HEK293T (cell line): ENCODE measurements at regions not wholly inside any gene's neighbourhood (a gene's known extent, or its start where the extent isn't known, plus 50 kb on each side); places are given as distances from the start of the nearest gene placed in this dataset.

Experiments used
- FOXA1 ChIP-seq: fragments of 450-650 bp; IDR thresholded peaks from 2 replicates; pipeline ENCODE4 v1.6.1; 2016; ENCODE audit warnings: mild to moderate bottlenecking
- FOXM1 ChIP-seq: fragments of 450-650 bp; IDR thresholded peaks from 2 replicates; pipeline ENCODE4 v1.6.1; 2017; ENCODE audit warnings: mild to moderate bottlenecking, borderline replicate concordance
- NFRKB ChIP-seq: fragments of 450-650 bp; IDR thresholded peaks from 2 replicates; pipeline ENCODE4 v1.6.1; 2016; ENCODE audit warnings: mild to moderate bottlenecking, moderate library complexity

DNA sequence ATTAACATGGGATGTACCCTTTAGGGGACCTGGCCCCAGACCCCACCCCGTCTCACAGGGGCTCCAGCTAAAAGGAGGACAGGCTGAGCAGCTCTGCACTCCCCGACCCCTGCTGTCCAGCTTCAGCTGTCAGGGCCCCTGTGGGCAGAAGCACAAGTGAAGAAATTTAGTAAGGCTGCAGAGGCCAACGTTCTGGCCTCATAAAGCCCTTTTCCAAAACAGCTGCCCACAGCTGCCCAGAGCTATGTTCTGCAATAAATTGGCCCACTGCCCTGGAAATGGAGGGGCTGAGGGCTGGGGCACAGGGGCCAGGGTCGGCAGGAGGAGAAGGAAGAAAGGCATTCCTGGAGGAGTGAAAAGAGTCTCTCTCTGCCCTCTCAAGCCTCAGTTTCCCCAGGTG, 357.1 kb downstream of the BCL11B start:
- no peak for TF ChIP-seq NFRKB
- no peak for TF ChIP-seq FOXA1
- no peak for TF ChIP-seq FOXM1
